ENCODE measurements at regions not wholly inside any gene's neighbourhood (a gene's known extent, or its start where the extent isn't known, plus 50 kb on each side); places are given as distances from the start of the nearest gene placed in this dataset.

- intact Hi-C loops (cut with DNase I, micrococcal nuclease): no loop called here
- DNase-seq: no peak
- ATAC-seq: no peak
Measured at GRCh38 chr2:180319586-180320405, 312.7 kb upstream of the CWC22 start.

- DNase-seq (no peak), ATAC-seq (no peak)
- intact Hi-C loops (cut with DNase I, micrococcal nuclease): no loop called here
Measured at GRCh38 chr2:180314086-180314485, 307.0 kb upstream of the CWC22 start.

GRCh38 chr2:180312542-180312941 is 305.4 kb upstream of the CWC22 start:
- DNase-seq: no peak
- ATAC-seq: no peak
- intact Hi-C loops (cut with DNase I, micrococcal nuclease): no loop called here

- intact Hi-C loops (cut with DNase I, micrococcal nuclease): no loop called here
- ATAC-seq: no peak
- no peak for DNase-seq
Measured at GRCh38 chr2:180307096-180307495, 300.0 kb upstream of the CWC22 start.

GRCh38 chr2:180306346-180306745 is 299.2 kb upstream of the CWC22 start:
- intact Hi-C loops (cut with DNase I, micrococcal nuclease): no loop called here
- no peak for DNase-seq

GRCh38 chr2:180291552-180292421 is 284.7 kb upstream of the CWC22 start:
- DNase-seq (no peak), ATAC-seq (no peak)
- intact Hi-C loops (cut with DNase I, micrococcal nuclease): no loop called here

More at GRCh38 chr2:180306346-180306745, 299.2 kb upstream of the CWC22 start:
- no peak for ATAC-seq

- DNase-seq (no peak), ATAC-seq (no peak)
- intact Hi-C loops (cut with DNase I, micrococcal nuclease): no loop called here
Measured at GRCh38 chr2:180291060-180291459, 284.0 kb upstream of the CWC22 start.

- intact Hi-C loops (cut with DNase I, micrococcal nuclease): no loop called here
- no peak for DNase-seq
Measured at GRCh38 chr2:180289627-180290026, 282.5 kb upstream of the CWC22 start.

GRCh38 chr2:180279581-180279980 is 272.5 kb upstream of the CWC22 start:
- ATAC-seq (no peak), DNase-seq (no peak)
- intact Hi-C loops (cut with DNase I, micrococcal nuclease): loop anchor here in 1 of 2 donors (2.0 kb wide), 1 partner anchor 57 kb away; no protein-coding TSS in a partner anchor

More at GRCh38 chr2:180289627-180290026, 282.5 kb upstream of the CWC22 start:
- no peak for ATAC-seq

- ATAC-seq (no peak), DNase-seq (no peak)
- intact Hi-C loops (cut with DNase I, micrococcal nuclease): no loop called here
Measured at GRCh38 chr2:180276733-180277132, 269.6 kb upstream of the CWC22 start.

- intact Hi-C loops (cut with DNase I, micrococcal nuclease): no loop called here
- ATAC-seq: no peak
- DNase-seq: no peak
Measured at GRCh38 chr2:180268006-180268405, 260.9 kb upstream of the CWC22 start.

GRCh38 chr2:180261976-180262375 is 254.9 kb upstream of the CWC22 start:
- no peak for DNase-seq
- no peak for ATAC-seq
- intact Hi-C loops (cut with DNase I, micrococcal nuclease): no loop called here

GRCh38 chr2:180258579-180258978 is 251.5 kb upstream of the CWC22 start:
- no peak for ATAC-seq
- intact Hi-C loops (cut with DNase I, micrococcal nuclease): no loop called here
- no peak for DNase-seq

- no peak for DNase-seq
- intact Hi-C loops (cut with DNase I, micrococcal nuclease): no loop called here
- peak; percentile 96 for ATAC-seq
Measured at GRCh38 chr2:180258041-180258537, 251.0 kb upstream of the CWC22 start.

GRCh38 chr2:180257247-180257646 is 250.2 kb upstream of the CWC22 start:
- DNase-seq: no peak
- no peak for ATAC-seq
- intact Hi-C loops (cut with DNase I, micrococcal nuclease): no loop called here

- no peak for DNase-seq
- intact Hi-C loops (cut with DNase I, micrococcal nuclease): no loop called here
- no peak for ATAC-seq
Measured at GRCh38 chr2:180255981-180256380, 248.9 kb upstream of the CWC22 start.

GRCh38 chr2:180254872-180255271 is 247.8 kb upstream of the CWC22 start:
- ATAC-seq (no peak), DNase-seq (no peak)
- intact Hi-C loops (cut with DNase I, micrococcal nuclease): no loop called here

GRCh38 chr2:180247658-180248057 is 240.6 kb upstream of the CWC22 start:
- intact Hi-C loops (cut with DNase I, micrococcal nuclease): no loop called here
- ATAC-seq: no peak

GRCh38 chr2:180246268-180246667 is 239.2 kb upstream of the CWC22 start:
- DNase-seq (no peak), ATAC-seq (no peak)
- intact Hi-C loops (cut with DNase I, micrococcal nuclease): no loop called here

More at GRCh38 chr2:180247658-180248057, 240.6 kb upstream of the CWC22 start:
- DNase-seq: no peak

- ATAC-seq (no peak), DNase-seq (no peak)
- intact Hi-C loops (cut with DNase I, micrococcal nuclease): no loop called here
Measured at GRCh38 chr2:180240774-180241173, 233.7 kb upstream of the CWC22 start.
